ENCODE measurements at regions not wholly inside any gene's neighbourhood (a gene's known extent, or its start where the extent isn't known, plus 50 kb on each side); places are given as distances from the start of the nearest gene placed in this dataset.

GRCh38 chr5:97657239-97657638 lies 474.2 kb upstream of the RIOK2 start:
- Histone ChIP-seq H3K36me3 (ENCODE audit: control insufficient read depth in 2 of 4, insufficient read depth in 4 of 4, low read length in 3 of 4) (no peaks in the 10 kb centered on the region), H4K20me1 (replicated peaks in 1 of 2; ENCODE audit: control insufficient read depth in 1 of 2, insufficient read depth in 2 of 2, low read length in 2 of 2) (no peaks in the 10 kb centered on the region), H3K14ac (ENCODE audit: insufficient read length) (no peak overlapping the region), H3K4ac (replicated peaks; ENCODE audit: insufficient read length, low read depth, low read length) (no peak overlapping the region), H3K4me1 (replicated peaks in 1 of 4; ENCODE audit: control insufficient read depth in 3 of 4, insufficient read depth in 4 of 4, low read length in 3 of 4) (no peaks in the 10 kb centered on the region), H2AFZ (ENCODE audit: low read length) (no peak overlapping the region), H3K23ac (ENCODE audit: insufficient read length) (no peak overlapping the region), H3K18ac (ENCODE audit: extremely low read depth, low read length) (no peak overlapping the region), H3K4me3 (ENCODE audit: extremely low read depth in 1 of 4, insufficient read depth in 2 of 4, low read depth in 3 of 4, low read length in 4 of 4) (no peak overlapping the region), H2AK5ac (ENCODE audit: low read depth, low read length) (no peak overlapping the region), H3K27ac (ENCODE audit: low read depth, low read length) (no peak overlapping the region), H3K9me3 (ENCODE audit: insufficient read depth in 2 of 2, low read depth in 1 of 2, low read length in 1 of 2) (no peaks in the 10 kb centered on the region), H2BK120ac (replicated peaks; ENCODE audit: low read depth, low read length) (no peak overlapping the region), H2BK15ac (ENCODE audit: low read length) (no peak overlapping the region), H2BK20ac (ENCODE audit: low read length) (no peak overlapping the region), H4K8ac (ENCODE audit: extremely low read depth, insufficient read depth, low read length) (no peak overlapping the region), H4K91ac (replicated peaks; ENCODE audit: insufficient read length, low read length) (no peak overlapping the region), H3K79me1 (ENCODE audit: low read depth, low read length) (no peaks in the 10 kb centered on the region), H2BK12ac (ENCODE audit: low read depth, low read length) (no peak overlapping the region), H3K79me2 (ENCODE audit: control insufficient read depth in 1 of 2, insufficient read depth in 2 of 2, low read length in 2 of 2) (no peaks in the 10 kb centered on the region), H3K56ac (replicated peaks; ENCODE audit: insufficient read length, low read depth, low read length) (no peak overlapping the region), H4K5ac (ENCODE audit: insufficient read length, low read depth, low read length) (no peak overlapping the region), H3K9ac (replicated peaks in 1 of 4; ENCODE audit: extremely low read depth in 1 of 4, low read depth in 3 of 4, low read length in 3 of 4) (no peak overlapping the region), H2BK5ac (ENCODE audit: low read depth, low read length) (no peak overlapping the region), H3K23me2 (ENCODE audit: low read depth, low read length) (no peaks in the 10 kb centered on the region), H3K4me2 (ENCODE audit: insufficient read depth in 1 of 2, low read depth in 2 of 2, low read length in 2 of 2) (no peak overlapping the region), H3K27me3 (replicated peaks in 1 of 4; ENCODE audit: control insufficient read depth in 3 of 4, extremely low read depth in 1 of 4, insufficient read depth in 3 of 4, low read length in 3 of 4) (no peaks in the 10 kb centered on the region)
- TF ChIP-seq GABPA (IDR thresholded peaks at IDR 0.05; ENCODE audit: borderline replicate concordance, insufficient read depth, low read length) (no peak), CHD1 (IDR thresholded peaks at IDR 0.05; ENCODE audit: low read depth, low read length) (no peak), TCF12 (IDR thresholded peaks at IDR 0.05; ENCODE audit: low read depth, low read length) (no peak)
- WGBS, 2 experiments (ENCODE audit: extremely low coverage in 1 of 2, insufficient coverage in 1 of 2, insufficient read length in 1 of 2, insufficient replicate concordance in 2 of 2, low coverage in 1 of 2, low lambda C conversion rate in 2 of 2, missing lambda C conversion rate in 1 of 2), result 100% methylated on average over 1 of the region's 1 CpG; no CpG with 5 or more reads in 1 of the 2 experiments
- DNase-seq (ENCODE audit: low read depth in 1 of 2, low spot score in 2 of 2) (no peak), FAIRE-seq (no peak)
- ChIA-PET CTCF (ENCODE audit: partially characterized antibody) (interaction anchor here (0.9 kb wide), 1 partner anchor 34 kb away, joined by 3 read pairs; no protein-coding TSS in a partner anchor), POLR2A (ENCODE audit: partially characterized antibody) (no interaction called here)

All from H1 (cell line).